ENCODE measurements at regions not wholly inside any gene's neighbourhood (a gene's known extent, or its start where the extent isn't known, plus 50 kb on each side); places are given as distances from the start of the nearest gene placed in this dataset.
"Not testable (repeated sequence)": the region's sequence is repeated elsewhere in the genome, so short reads cannot be mapped to it uniquely, and the experiment has no call there.

DNA sequence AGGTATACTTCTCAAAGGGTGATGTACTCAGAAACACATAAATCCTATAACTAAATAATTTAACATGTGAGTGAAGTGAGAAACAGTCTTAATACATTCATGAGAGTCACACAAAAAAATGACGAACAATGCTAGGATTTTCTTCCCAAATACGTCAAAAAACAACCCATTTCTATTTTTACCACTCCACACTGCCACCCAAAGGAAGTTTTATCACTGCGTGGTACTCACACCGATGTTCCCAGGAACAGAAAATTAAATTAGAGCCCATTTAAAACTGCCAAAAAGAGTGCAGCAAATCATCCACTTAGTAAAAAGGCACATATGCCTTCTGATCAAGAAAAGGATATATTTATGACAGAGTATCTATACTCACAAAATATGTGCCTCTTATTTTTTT, 710.9 kb upstream of the FAT3 start:
- no peak for FAIRE-seq
- DNase-seq (ENCODE audit: low spot score): no peak

DNA sequence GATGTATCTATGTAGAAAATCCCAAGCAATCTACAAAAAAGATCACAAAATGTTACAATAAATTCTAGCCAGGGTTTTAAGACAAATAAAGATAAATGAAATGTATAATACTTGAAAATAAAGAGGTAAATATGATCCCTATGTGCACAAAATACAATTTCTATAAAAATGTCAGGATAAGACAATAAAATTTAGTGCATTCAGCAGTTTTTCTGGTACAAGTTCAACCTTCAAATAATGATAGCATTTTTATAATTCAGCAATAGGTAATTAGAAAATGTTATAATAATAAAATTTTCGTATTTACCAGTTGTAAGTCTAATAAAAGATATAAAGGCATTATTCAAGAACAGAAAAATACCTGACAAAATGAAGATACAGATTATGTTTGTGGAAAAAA, 726.8 kb upstream of the FAT3 start:
- no peak for FAIRE-seq
- no peak for DNase-seq (ENCODE audit: low spot score)

DNA sequence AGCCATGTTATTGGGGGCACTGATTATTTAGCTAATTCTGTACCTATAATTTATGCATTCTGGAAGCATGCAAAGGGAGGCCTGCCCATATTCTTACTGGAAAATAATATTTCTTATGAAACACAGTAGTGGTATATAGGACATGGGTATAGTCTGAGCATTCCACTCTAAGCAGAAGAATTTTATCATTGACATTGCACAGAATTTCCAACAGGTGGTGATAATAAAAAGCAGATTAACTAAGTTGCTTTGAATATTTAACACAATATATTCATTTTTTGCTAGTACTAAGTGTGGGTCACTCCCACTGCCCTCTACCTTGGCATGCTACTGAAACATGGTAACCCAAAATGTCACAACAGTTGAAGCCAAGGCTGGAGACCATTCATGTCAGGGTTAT, 728.8 kb upstream of the FAT3 start:
- FAIRE-seq: no peak
- no peak for DNase-seq (ENCODE audit: low spot score)

DNA sequence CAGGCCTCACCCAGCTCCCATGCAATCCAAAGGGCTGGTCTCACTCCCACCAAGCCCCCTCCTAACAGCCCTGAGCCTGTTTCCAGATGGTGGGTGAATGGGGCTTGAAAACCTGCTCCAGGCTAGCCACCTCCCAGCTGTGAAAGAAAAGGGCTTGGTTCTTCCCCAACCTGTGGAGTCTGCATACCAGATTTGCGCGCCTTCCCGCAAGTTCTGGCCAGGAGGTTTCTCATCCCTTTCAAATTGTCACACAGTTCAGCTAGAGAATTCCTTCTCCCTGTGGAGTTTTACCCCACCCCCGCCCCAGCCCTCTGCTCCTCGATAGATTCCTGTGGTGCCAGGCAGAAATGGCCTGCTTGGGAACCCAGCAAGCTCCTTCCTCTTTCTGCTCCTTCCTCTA, 734.6 kb upstream of the FAT3 start:
- FAIRE-seq (no peak), DNase-seq (ENCODE audit: low spot score) (no peak)

DNA sequence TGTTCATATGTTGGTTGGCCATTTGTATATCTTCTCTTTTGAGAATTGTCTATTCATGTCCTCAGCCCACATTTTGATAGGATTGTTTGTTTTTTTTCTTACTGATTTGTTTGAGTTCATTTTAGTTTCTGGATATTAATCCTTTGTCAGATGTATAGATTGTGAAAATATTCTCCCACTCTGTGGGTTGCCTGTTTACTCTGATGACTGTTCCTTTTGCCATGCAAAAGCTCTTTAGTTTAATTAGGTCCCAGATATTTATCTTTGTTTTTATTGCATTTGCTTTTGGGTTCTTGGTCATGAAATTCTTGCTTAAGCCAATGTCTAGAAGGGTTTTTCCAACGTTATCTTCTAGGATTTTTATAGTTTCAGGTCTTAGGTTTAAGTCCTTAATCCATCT, 740.7 kb upstream of the FAT3 start:
- not testable (repeated sequence) for DNase-seq (ENCODE audit: low spot score); FAIRE-seq

DNA sequence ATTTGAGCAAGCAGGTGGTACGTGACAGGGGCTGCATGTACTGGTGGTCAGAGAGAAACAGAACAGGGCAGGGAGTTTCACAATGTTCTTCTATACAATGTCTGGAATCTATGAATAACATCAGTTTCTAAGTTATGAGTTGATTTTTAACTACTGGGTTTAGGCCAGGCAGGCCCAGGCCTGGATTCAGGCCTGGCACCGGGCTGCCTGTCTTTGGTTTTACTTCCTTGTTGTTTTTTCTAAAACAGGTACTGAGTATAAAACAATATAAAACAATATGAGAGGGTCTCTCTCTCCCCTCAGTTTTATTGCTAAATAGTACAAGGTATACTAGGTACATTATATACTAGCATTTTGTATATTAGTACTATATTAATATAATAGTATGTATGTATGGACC, 742.7 kb upstream of the FAT3 start:
- not testable (repeated sequence) for FAIRE-seq; DNase-seq (ENCODE audit: low spot score)

DNA sequence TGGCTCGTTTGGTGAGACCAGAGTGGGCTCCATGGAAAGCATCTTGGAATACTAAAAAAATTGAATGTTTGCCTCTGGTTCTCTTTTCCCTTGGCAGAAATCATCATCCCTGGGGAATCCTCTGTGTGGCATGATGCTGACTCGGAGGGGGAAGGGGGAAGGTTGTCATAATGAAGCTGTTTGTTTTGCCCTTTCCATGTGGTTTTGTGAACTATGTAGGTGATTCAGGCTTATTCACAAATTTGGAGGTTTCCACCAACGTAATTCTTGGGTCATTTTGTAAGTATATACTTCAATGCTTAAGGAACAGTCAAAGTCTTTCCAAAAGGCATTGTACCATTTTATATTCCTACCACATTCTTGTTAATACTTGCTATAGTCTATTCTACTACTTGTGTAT, 754.0 kb upstream of the FAT3 start:
- FAIRE-seq (no peak), DNase-seq (ENCODE audit: low spot score) (no peak)

DNA sequence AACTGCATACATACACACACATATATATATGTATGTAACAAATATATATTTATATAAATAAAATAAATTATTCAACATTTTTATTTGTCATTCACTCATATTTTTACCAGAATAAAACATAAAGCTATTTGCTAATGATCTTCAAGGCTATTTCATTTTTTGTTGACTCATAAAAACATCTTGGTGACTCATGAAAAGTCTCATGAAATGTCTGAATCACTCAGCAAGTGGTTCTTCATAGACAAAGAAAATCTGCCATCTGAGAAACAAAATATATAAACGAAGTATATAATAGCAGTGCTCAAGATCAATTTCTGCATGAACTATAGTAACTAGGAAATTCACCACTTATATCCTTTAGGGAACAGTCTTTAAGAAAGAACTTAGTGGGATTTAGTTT, 764.8 kb upstream of the FAT3 start:
- FAIRE-seq (no peak), DNase-seq (ENCODE audit: low spot score) (no peak)

DNA sequence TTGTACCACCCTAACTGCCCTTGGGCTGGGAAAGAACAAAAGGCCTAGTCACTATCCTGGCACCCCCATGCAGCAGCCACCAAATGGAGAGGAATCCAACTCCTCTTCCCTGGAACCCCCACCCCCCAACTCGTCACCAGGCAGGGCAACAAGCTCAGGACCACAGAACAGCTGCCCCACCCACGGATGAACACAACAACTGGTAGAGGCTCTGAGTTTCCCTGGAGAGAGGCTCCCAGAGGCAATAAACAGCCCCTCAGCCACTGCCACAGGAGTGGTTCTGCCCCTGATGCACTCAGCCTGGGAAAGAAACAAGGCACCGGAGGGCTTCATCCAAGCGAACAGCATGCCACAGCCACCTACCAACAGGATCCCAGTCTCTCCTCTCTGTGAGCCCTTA, 778.4 kb upstream of the FAT3 start:
- DNase-seq (ENCODE audit: low spot score) (no peak), FAIRE-seq (no peak)

DNA sequence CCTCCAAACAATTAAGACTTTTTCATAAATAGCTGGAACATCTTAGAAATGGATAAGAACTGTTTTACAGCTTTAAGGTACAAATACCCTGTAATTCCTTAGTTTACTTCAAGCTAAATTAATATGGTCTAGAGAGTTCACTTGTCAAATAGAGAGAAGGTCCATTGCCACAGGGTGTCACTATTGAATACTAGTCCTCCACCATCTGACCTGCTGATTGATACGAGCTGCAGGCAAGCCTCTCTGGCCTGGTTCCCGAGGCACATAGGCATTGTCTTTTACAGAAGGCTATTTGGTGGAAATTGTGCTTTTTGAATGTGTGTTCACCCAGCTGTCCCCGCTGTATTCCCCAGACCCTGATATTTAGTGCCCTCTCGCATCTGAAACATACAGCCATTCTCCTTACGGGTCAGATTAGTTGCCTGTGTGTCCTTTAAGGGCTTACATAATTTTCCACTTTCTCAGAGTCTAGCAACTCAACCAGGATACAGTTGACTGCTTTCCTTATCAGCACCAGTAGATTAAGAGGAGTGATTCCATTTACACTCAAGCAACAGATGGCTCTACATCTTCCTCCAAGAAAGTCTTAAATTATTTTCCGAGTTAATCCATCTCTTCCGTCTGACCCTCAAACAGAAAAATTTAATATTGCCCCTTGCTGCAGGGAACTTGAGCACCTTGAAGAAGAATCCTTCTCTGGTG, 788.8 kb upstream of the FAT3 start:
- FAIRE-seq (no peak), DNase-seq (ENCODE audit: low spot score) (no peak)

DNA sequence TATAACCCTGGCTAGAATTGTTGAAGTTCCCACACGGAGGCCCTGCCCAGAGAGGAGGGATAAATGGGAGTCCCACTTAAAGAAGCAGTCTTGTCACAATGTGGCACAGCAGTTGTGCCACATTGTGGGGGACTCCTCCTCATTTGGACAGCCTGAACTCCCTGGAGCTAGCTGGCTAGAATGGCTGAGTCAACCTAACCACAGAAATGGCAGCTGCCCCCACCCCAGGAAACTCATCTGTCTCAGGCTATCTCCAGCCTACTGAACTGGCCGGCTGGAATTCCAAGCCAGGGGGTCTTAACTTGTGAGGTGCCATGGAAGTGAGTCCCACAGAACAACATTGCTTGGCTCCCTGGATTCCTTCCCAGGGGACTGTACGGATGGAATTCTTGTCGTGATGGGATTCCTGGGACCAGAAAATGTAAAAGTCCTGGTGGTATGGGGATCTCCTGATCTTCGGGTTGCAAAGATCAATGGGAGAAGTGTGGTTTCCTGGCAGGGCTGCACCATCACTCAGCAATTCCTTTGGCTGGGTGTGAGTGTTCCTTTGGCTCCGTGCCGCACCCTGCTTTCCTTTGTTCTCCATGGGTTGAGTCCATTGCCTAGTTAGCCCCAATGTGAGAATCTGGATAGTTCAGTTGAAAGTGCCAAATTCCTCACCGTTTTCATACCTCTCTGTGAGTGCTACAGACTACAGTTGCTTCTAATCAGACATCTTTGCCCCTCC, 791.2 kb upstream of the FAT3 start:
- DNase-seq (ENCODE audit: low spot score) (peak; percentile 11), FAIRE-seq (no peak)

DNA sequence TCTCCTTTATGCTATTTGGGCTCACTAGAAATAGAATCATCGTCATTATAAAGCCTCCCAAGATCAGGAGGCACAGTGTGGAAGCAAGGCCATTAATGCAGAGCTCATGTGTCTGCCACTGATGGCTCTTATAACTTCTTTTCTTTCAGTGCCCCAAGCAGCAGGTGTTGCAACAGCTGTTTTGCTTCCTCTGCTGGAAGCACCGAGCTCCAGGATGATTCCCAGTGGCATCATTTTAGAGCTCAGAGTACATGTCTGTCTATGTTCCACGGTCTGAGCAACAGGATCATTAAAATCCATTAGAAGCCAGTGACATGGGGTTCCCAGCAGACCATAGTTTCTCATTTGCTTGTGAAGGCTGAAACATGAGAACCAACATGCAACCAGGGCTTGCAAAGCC, 803.0 kb upstream of the FAT3 start:
- DNase-seq (ENCODE audit: low spot score) (no peak), FAIRE-seq (no peak)

DNA sequence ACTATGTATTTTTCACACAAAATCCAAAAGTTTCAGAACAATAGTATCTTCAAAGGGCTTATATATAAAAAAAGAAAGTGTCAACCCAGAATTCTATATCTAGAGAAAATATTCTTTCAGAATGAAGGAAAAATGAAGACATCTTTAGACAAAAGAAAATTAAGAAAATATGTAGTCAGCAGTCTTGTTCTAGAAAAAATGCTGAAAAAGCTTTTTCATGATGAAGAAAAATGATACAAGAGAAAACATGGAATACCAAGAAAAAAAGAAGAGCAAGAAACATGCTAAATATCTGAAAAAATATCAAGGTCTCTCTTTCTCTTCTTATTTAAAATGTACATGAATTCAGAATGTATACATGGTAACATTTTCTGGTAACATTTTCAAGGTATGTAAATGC, 816.8 kb upstream of the FAT3 start:
- DNase-seq (ENCODE audit: low spot score) (no peak), FAIRE-seq (no peak)

DNA sequence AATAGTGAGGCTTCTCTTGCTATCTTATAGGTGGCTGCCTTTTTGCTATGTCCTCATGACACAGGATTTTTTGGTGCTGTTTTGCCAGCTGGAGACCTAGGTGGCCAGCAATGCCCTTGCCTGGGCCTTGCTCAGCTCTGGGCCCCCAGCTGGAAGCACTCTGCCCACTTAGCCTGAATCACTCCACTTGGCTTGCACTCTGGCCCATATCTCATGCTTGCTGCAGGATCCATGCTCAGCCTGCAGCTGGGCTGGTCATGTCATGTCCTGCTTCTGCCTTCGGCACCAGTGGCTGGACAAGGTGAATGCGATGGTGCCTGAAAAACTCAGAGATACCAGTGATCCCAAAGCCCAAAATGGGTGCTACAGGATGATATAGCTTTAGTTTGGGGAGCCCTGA, 818.6 kb upstream of the FAT3 start:
- DNase-seq (ENCODE audit: low spot score) (no peak), FAIRE-seq (no peak)

DNA sequence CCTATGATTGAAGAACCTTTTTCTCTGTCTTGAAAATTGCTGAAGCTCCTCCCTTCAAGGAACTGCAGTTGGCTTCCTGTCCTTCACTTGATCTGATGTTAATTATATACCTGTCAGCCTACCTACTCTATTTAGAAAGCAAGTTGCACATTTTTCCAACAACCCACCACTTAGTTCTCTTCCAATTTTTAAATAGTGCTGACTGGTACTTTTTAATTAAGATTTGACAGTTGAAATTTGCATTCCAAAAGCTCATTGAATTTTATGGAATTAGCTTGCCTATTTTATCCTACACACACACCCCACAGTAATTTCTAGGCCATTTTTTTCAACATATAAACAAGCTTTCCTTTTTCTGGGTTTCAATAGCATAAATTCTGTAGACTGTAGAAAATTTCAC, 820.3 kb upstream of the FAT3 start:
- FAIRE-seq (no peak), DNase-seq (ENCODE audit: low spot score) (no peak)

DNA sequence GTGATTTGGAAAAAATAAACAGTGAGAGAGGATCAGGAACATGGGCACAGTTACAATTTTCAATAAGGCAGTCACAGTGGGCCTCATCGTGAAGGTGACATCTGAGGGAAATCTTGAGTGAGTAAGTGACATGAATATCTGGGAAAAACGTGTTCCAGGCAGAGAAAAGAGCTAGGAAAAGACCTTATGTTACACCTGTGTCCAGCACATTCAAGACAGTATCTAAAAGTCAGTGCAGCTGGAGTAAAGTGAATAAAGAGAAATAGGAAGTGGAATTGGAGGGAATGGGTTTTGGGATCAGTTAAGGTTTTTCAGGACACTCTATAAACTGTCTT, 827.5 kb upstream of the FAT3 start:
- DNase-seq (ENCODE audit: low spot score) (no peak), FAIRE-seq (no peak)

DNA sequence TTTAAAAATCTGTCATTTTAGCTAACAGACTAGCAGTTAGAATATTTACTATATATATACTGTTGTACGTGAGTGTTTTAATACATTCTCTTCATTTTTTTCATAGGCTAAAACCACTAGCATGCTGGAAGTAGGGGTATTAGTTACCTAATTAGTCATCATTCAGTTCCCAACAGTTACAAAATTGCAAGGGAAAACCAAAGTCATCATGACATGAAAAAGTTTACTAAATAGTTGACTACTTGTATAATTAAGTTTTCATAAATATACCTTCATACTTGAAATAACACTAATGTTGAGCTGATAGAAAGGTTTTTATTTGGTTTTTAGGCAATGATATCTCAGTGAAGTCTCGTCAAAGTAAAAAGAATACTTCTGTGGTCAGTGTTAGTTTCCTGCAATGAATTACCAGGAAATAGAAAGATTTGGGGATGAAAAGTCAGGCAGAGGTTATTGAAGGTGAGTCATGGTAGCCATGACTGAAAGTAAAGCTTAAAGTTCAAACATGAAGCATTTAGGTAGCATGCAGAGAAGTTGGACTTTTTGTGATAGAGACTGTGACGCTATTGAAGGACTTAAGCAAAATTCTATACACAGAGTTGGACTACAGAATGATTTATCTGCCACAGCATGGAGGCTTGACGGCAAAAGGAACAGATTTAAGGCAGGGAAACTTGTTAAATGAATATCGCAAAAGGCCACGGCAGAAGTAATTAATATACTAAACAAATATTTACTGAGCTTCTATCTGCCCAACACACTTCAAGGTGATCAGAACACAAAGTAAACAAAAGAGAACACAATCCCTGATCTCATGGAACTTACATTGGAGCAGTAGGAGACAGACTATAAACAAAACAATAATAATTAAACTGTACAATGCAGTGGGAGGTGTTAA, 828.1 kb upstream of the FAT3 start:
- peak; percentile 78 for DNase-seq (ENCODE audit: low spot score)
- FAIRE-seq: peak; percentile 92

DNA sequence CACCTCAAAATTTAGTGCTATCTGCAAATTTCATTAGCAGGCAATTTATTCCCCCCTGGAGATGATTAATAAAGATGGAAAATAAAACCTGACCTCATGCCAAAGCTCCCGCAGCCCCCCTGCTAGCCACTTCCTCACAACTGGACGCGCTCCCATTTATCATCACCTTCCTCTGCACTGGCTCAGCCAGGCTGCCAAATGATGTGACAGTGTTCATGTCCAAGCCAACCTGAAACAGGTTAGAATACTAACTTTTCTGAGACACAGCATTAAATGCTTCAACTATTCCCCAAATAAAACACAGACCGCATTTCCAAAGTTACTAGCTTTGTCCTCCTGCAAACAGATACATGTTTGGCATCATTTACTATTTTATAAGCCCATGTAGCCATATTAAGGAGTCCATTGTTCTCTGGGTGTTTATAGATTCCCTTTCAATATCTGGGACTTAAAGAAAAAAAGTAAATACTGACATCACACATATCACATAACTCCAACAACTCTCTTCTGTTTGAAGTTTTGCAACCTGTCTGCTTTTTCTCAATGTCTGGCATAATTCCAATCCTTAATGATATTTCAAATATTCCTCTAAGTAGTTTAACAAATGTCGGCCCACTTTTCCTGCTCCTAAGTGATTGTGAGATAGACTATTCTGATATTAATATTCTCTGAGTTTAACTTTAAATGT, 829.7 kb upstream of the FAT3 start:
- DNase-seq (ENCODE audit: low spot score): peak; percentile 24
- no peak for FAIRE-seq

DNA sequence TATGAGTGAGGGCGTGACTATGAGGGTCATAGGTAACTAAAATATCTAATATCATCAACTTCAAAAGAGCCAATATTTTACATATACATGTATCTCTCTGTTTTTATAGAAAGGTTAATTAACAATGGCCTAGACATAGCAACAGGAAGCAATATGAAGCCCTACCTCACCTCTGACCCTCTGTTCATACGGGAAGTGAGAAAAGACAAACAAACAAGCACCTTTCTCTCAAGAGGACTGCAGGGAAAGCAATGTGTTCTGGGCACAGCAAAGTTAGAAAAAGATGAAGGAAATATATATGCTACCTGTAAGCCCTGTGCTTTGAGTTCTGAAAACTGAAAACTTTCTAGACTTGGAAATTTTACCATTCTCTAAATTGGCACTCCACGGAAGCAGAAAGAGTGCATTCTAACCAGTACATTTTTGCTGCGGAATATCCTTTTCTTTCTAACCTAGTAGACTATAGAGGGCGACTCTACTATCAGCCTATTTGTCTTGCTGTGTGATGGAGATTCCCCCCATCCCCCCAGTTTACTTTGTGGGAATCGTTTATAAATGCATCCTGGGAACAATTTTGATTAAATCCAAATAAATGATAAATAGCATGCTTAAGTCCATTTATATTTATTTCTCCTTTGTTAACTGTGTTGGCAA, 830.4 kb upstream of the FAT3 start:
- FAIRE-seq (no peak), DNase-seq (ENCODE audit: low spot score) (no peak)

DNA sequence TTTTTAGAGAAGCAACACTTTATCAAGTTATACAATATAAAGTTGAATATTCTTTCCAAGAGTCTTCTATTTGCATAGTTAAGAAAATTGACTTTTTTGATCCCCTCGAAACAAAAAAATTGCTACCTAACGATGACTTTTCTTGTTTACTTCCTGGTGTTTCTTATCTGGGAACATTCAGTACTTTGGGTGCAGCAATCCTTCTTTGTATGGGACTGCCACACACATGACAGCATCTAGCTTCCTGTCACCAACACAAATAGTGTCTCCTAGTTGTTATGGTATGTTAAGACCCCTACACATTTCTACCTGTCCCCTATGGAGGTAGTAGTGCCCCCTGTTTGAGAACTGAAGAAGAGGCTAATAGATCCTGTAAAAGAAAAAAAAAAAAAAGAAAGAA, 841.7 kb upstream of the FAT3 start:
- no peak for FAIRE-seq
- DNase-seq (ENCODE audit: low spot score): no peak

DNA sequence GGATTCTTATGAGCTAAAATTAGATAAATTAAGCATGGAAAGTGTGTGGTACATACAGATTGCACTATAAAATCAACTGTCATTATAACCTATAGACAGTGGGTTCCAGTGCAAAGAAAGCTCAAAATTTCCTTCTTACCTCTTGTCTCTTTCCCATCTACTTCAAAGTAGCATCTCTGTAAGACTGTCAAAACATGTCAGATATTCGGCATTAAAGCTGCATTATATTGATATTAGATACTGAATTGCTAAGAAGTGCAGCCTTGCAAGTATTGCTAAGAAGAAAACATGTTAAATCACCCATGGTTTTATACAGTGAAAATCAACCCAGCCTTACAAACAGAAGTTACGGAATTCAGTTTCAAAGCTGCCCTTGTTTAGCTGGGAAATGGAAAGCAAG, 849.8 kb upstream of the FAT3 start:
- FAIRE-seq: no peak
- no peak for DNase-seq (ENCODE audit: low spot score)

Measured in RCC 7860 (cell line).